ENCODE measurements at regions not wholly inside any gene's neighbourhood (a gene's known extent, or its start where the extent isn't known, plus 50 kb on each side); places are given as distances from the start of the nearest gene placed in this dataset.

GRCh38 chr1:87783315-87783714, 454.6 kb downstream of the LMO4 start:
- DNase-seq (ENCODE audit: low read depth), result no peak

- no peak for DNase-seq (ENCODE audit: low read depth)
Observed at GRCh38 chr1:87785386-87785785, 456.7 kb downstream of the LMO4 start.

GRCh38 chr1:87786229-87786628, 457.5 kb downstream of the LMO4 start:
- no peak for DNase-seq (ENCODE audit: low read depth)

GRCh38 chr1:87786861-87787545, 458.3 kb downstream of the LMO4 start:
- DNase-seq (ENCODE audit: low read depth), result no peak

- no peak for DNase-seq (ENCODE audit: low read depth)
Observed at GRCh38 chr1:87787551-87787950, 458.9 kb downstream of the LMO4 start.

- no peak for DNase-seq (ENCODE audit: low read depth)
Observed at GRCh38 chr1:87790756-87791155, 462.1 kb downstream of the LMO4 start.

GRCh38 chr1:87791931-87792740, 463.5 kb downstream of the LMO4 start:
- no peak for DNase-seq (ENCODE audit: low read depth)

- DNase-seq (ENCODE audit: low read depth), result peak; percentile 8
Observed at GRCh38 chr1:87794788-87795614, 466.3 kb downstream of the LMO4 start.

- no peak for DNase-seq (ENCODE audit: low read depth)
Observed at GRCh38 chr1:87795615-87796337, 467.1 kb downstream of the LMO4 start.

- no peak for DNase-seq (ENCODE audit: low read depth)
Observed at GRCh38 chr1:87796471-87796901, 467.8 kb downstream of the LMO4 start.

- DNase-seq (ENCODE audit: low read depth), result no peak
Observed at GRCh38 chr1:87799451-87799850, 470.8 kb downstream of the LMO4 start.

GRCh38 chr1:87800006-87800405, 471.3 kb downstream of the LMO4 start:
- DNase-seq (ENCODE audit: low read depth), result no peak

- DNase-seq (ENCODE audit: low read depth), result no peak
Observed at GRCh38 chr1:87803375-87803774, 474.7 kb downstream of the LMO4 start.

- DNase-seq (ENCODE audit: low read depth), result no peak
Observed at GRCh38 chr1:87804128-87804527, 475.4 kb downstream of the LMO4 start.

- no peak for DNase-seq (ENCODE audit: low read depth)
Observed at GRCh38 chr1:87805666-87806378, 477.1 kb downstream of the LMO4 start.

- DNase-seq (ENCODE audit: low read depth), result no peak
Observed at GRCh38 chr1:87806379-87807094, 477.9 kb downstream of the LMO4 start.

GRCh38 chr1:87810166-87810565, 481.5 kb downstream of the LMO4 start:
- DNase-seq (ENCODE audit: low read depth), result no peak

- no peak for DNase-seq (ENCODE audit: low read depth)
Observed at GRCh38 chr1:87812871-87813577, 484.3 kb downstream of the LMO4 start.

- DNase-seq (ENCODE audit: low read depth), result no peak
Observed at GRCh38 chr1:87814573-87814972, 485.9 kb downstream of the LMO4 start.

- DNase-seq (ENCODE audit: low read depth), result no peak
Observed at GRCh38 chr1:87816646-87817045, 488.0 kb downstream of the LMO4 start.
